ENCODE measurements at regions not wholly inside any gene's neighbourhood (a gene's known extent, or its start where the extent isn't known, plus 50 kb on each side); places are given as distances from the start of the nearest gene placed in this dataset.

DNA sequence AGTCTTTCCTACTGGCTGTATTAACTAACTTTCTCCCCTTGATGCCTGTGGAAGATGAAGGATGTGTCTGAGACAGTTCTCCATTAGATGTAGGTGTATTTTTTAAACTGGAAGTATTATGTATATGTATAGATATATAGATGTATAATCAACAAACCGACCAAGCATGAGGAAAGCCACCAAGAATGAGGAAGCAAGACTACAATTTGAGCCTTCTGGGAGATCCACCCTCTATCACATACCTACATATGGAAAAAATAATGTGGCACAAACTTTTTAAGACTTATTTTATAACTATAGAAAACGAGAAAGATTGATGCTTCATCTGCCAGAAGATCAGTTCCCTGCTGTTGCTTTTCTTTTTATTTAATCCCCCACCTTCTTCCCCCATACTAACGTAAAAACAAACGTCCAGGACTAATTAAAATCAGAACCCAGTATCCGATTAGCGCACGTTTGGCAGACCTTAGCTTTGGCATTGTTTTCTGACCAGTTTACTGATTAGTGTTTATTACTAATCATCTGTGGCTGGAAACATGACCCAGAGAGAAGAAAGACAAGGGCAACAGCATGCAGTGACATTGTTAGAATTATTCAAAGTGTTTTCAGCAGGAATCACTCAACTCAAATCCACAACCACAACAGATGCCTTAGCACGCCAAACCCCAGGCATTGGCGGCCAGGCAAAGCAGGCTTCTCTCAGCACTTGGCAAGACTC, 490.2 kb downstream of the EBF1 start:
- TF ChIP-seq, protein P1, sequence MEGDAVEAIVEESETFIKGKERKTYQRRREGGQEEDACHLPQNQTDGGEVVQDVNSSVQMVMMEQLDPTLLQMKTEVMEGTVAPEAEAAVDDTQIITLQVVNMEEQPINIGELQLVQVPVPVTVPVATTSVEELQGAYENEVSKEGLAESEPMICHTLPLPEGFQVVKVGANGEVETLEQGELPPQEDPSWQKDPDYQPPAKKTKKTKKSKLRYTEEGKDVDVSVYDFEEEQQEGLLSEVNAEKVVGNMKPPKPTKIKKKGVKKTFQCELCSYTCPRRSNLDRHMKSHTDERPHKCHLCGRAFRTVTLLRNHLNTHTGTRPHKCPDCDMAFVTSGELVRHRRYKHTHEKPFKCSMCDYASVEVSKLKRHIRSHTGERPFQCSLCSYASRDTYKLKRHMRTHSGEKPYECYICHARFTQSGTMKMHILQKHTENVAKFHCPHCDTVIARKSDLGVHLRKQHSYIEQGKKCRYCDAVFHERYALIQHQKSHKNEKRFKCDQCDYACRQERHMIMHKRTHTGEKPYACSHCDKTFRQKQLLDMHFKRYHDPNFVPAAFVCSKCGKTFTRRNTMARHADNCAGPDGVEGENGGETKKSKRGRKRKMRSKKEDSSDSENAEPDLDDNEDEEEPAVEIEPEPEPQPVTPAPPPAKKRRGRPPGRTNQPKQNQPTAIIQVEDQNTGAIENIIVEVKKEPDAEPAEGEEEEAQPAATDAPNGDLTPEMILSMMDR (IDR thresholded peaks at IDR 0.05; ENCODE audit: low read depth, low read length, missing control alignments): no peak
- no peak overlapping the region for H3K4me3 ChIP-seq (ENCODE audit: low read depth, low read length)
- no peak for DNase-seq (ENCODE audit: low read depth)

DNA sequence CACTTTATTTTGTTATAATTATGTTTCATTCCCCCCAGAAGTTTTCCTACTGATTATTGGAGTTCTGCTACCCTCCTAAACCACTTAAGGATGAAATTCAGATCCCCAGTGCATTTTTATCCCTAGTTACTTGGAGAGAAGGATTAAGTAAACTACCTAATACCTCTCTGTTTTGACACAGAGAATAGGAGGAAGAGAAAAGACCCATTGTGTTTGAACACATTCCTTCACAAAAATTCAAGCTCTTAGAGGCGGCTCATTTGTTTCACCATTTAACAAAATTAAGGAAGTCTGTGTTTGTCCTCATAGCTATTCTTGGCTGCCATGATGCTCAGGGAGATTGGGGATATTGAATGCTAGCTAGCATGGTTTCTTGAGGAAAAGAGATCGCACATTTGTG, 492.6 kb downstream of the EBF1 start:
- H3K4me3 ChIP-seq (ENCODE audit: low read depth, low read length): no peak overlapping the region
- TF ChIP-seq, protein P1 (IDR thresholded peaks at IDR 0.05; ENCODE audit: low read depth, low read length, missing control alignments): no peak
- no peak for DNase-seq (ENCODE audit: low read depth)

DNA sequence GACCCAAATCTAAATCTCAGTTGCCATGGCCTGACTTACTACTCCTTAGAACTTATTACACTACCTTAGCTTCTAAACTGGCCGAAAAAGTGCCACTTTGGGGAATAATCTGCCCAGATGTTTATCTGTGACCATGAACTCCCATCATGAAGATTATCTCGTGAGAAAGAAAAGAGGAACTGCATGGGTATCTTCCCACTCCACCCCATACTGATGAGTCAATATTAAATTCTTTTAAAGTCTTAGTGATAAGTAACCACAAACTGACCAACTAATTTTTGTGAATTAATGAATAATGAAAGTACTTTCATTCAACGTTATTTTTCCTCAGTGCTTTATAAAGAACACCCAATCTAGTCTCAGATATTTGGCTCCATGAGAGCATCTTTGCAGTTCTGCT, 493.5 kb downstream of the EBF1 start:
- DNase-seq (ENCODE audit: low read depth): no peak
- TF ChIP-seq, protein P1 (IDR thresholded peaks at IDR 0.05; ENCODE audit: low read depth, low read length, missing control alignments): no peak

DNA sequence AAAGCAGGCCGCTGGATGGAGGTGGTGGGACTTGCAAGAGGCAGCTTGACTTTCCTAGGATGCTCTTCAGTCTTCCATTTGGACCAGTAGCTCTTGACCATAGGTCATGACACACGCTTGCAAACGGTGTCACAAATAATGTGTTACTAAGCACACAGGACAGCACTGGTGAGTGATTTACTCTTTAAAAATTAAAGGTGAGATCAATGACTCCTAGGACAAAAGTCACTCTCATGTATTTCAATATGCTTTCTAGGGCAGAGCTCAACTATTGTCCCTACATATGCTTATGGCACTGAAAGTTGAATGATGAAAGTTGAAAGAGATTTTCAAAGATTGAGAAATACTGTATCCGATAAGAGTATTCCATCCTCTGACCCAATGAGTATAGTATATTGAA, 496.7 kb downstream of the EBF1 start:
- no peak for DNase-seq (ENCODE audit: low read depth)
- TF ChIP-seq, protein P1 (IDR thresholded peaks at IDR 0.05; ENCODE audit: low read depth, low read length, missing control alignments): no peak
- no peak overlapping the region for H3K4me3 ChIP-seq (ENCODE audit: low read depth, low read length)

More for the DNA sequence above, 493.5 kb downstream of the EBF1 start:
- H3K4me3 ChIP-seq (ENCODE audit: low read depth, low read length): no peak overlapping the region

DNA sequence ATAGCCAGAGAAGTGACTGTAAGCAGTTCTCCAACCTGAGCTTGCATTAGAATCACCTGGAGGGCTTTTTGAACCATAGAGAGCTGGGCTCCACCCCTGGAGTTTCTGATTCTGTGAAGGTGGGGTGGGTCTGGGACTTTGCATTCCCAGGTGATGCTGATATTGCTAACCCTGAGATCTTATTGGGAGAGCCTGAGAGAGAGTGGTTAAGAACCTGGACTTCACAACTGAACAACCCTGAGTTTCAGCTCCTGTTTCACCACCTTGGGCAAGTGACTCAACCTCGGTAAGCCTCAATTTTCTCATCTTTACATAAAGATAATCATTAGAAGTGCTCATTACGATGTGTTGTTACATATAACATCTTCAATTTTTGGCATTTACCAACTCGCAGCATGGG, 498.6 kb downstream of the EBF1 start:
- H3K4me3 ChIP-seq (ENCODE audit: low read depth, low read length): no peak overlapping the region
- DNase-seq (ENCODE audit: low read depth): no peak
- TF ChIP-seq, protein P1 (IDR thresholded peaks at IDR 0.05; ENCODE audit: low read depth, low read length, missing control alignments): no peak

DNA sequence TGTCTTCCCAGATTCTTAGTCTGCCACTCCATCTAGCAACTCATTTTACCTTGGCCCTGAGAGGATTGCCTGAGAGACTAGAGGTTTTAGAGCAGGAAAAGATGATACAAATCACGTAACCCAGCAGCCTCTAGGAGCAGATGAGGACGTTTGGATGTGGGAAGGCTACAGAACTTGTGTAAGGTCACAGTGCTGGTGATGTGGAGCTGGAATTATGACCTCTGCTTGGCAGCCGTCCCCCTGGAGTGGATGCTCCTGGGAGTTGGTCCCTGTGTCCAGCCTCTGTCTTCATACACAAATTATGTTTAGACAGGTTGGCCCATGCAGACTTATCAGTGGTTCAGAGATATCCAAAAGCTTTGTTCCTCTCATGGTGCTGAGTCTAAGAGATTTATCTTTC, 499.0 kb downstream of the EBF1 start:
- TF ChIP-seq, protein P1 (IDR thresholded peaks at IDR 0.05; ENCODE audit: low read depth, low read length, missing control alignments): no peak
- no peak for DNase-seq (ENCODE audit: low read depth)

DNA sequence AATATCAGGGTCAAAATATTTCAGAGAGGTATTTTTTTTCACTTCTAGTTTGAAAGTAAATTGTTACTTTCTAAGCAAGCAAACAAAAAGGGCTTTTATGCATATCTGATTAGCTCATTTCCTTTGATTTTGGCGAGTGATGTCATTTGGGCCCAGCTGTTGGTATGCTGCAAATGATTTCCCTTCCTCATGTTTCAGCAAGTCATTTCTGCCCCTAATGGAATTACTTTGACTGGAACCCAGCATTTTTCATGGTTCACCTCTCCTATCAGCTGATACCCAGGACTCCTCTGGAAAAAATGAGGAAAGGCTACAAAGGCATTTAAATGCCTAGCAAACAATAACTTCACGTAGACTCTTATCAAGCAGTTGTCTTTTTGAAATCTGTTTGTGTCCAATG, 500.6 kb downstream of the EBF1 start:
- H3K4me3 ChIP-seq (ENCODE audit: low read depth, low read length): no peak overlapping the region
- DNase-seq (ENCODE audit: low read depth): no peak
- TF ChIP-seq, protein P1 (IDR thresholded peaks at IDR 0.05; ENCODE audit: low read depth, low read length, missing control alignments): no peak

More for the DNA sequence above, 499.0 kb downstream of the EBF1 start:
- no peak overlapping the region for H3K4me3 ChIP-seq (ENCODE audit: low read depth, low read length)

Measured in GM12864 (cell line).